Kidney (tissue), 13 donors: ENCODE measurements at regions not wholly inside any gene's neighbourhood (a gene's known extent, or its start where the extent isn't known, plus 50 kb on each side); places are given as distances from the start of the nearest gene placed in this dataset.

Source experiments
- DNase-seq, 5 donors: peaks; one replicate each; pipeline ENCODE4 v3.0.0-alpha.2; 2013 to 2020
- FAIRE-seq: peaks from 2 replicates; lab custom pipeline; 2012; peaks lifted over from hg19 to GRCh38; lab: Jason Lieb, UNC
- H3K27ac ChIP-seq, 2 donors: one replicate each; pipeline ENCODE4 v1.7.0; 2013; ENCODE audit warnings: low read depth in 2 of 2, low read length in 2 of 2, inconsistent platforms in 1 of 2
- H3K27me3 ChIP-seq: one replicate; pipeline ENCODE4 v1.7.1; 2013; ENCODE audit warnings: low read length, inconsistent platforms; ENCODE audit not compliant: control insufficient read depth, insufficient read depth
- H3K36me3 ChIP-seq, 3 donors: one replicate each; pipeline versions ENCODE4 v1.7.0 to v1.7.1; 2013; ENCODE audit warnings: low read length in 3 of 3, control low read depth in 1 of 3, inconsistent platforms in 1 of 3; ENCODE audit not compliant: insufficient read depth in 3 of 3, control insufficient read depth in 2 of 3
- H3K4me1 ChIP-seq, 3 donors: one replicate each; pipeline versions ENCODE4 v1.7.0 to v1.7.1; 2013; ENCODE audit warnings: low read length in 3 of 3, inconsistent platforms in 1 of 3, low read depth in 1 of 3; ENCODE audit not compliant: control insufficient read depth in 2 of 3, insufficient read depth in 2 of 3
- H3K4me3 ChIP-seq, 3 donors: one replicate each; pipeline versions ENCODE4 v1.7.0 to v1.8.1; 2013; ENCODE audit warnings: low read length in 3 of 3, control low read depth in 1 of 3, inconsistent platforms in 1 of 3
- H3K9ac ChIP-seq, 3 donors: one replicate each; pipeline versions ENCODE4 v1.7.0 to v1.7.1; 2013; ENCODE audit warnings: low read length in 3 of 3, control low read depth in 1 of 3, inconsistent platforms in 1 of 3
- H3K9me3 ChIP-seq, 3 donors: one replicate each; pipeline versions ENCODE4 v1.7.0 to v1.7.1; 2013; ENCODE audit warnings: low read length in 3 of 3, control low read depth in 1 of 3, inconsistent platforms in 1 of 3; ENCODE audit not compliant: control insufficient read depth in 2 of 3, insufficient read depth in 1 of 3
- CTCF ChIP-seq: IDR thresholded peaks from 3 replicates; pipeline ENCODE4 v1.5.1; 2012; ENCODE audit warnings: mild to moderate bottlenecking, moderate library complexity, borderline replicate concordance; ENCODE audit not compliant: insufficient read depth; ENCODE audit errors: extremely low read depth
- intact Hi-C: fragments of 100-400 bp; cut with DNase I; formaldehyde crosslinking; loops from one replicate; pipeline ENCODE4 v1.11.1; 2022
- donor health status: control.
- donor health status: control.
- donor health status: control.
- donor health status: control.
- donor health status: control.
- donor health status: DM: yes; HTN: yes; CAD: no.
- donor health status: Normal renal cell carcinoma (clear cell type).

DNA sequence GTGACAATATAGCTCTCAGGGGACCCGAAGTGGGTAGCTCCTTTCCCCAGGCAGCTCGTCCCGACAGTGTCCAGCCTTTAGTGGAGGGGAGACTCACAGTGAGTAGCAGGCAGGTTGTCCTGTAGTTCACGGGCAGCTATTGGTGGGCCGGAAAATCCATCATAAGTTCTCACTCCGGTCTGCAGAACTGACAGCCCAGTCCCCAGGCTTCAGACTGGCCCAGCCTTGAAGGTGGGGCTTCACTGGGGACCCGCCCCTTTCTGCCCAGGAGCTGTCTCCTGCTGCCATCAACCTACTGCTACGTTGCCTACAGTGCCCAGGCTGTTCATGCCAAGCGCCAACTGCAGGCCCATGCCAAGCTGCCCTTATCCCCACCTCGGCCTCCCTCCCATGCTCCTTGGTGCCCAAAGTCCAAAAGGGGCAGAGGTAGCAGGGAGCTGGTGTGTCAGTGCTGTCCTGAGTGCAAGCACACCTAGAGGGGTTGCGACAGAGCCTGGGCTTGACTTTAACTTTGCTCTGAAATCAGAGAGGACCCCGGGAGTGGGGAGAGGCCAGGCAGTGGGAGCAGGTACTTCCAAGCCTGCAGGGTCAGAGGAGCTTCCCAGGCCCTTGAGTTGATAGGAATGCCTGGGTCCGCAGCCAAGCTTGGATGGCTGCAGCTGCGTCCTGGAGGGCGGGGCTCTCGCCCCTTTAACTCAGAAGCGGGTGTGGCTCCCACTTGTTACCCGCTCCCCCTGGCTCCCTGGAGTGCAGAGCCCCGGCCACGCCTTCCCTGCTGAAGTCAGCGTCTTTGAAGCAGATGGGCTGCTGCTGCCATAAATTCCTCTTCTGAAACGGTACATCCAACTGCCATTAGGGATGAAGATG is 1144.3 kb upstream of the NCAM2 start:
- Histone ChIP-seq H3K27ac (no peak overlapping the region), H3K4me3 (no peak overlapping the region), H3K9ac (no peak overlapping the region), H3K9me3 (no peaks in the 10 kb centered on the region), H3K36me3 (no peaks in the 10 kb centered on the region), H3K4me1 (no peaks in the 10 kb centered on the region), H3K27me3 (no peaks in the 10 kb centered on the region)
- no peak for TF ChIP-seq CTCF
- DNase-seq (peak in 2 of 5 donors; percentile 26 to 45), FAIRE-seq (no peak)
- intact Hi-C loops = no loop called here

- Histone ChIP-seq H3K9me3 (no peaks in the 10 kb centered on the region), H3K9ac (no peak overlapping the region), H3K4me3 (no peak overlapping the region), H3K4me1 (no peaks in the 10 kb centered on the region), H3K27ac (no peak overlapping the region), H3K27me3 (no peaks in the 10 kb centered on the region), H3K36me3 (no peaks in the 10 kb centered on the region)
- FAIRE-seq = no peak
- no peak for TF ChIP-seq CTCF
- intact Hi-C loops = no loop called here
- DNase-seq = peak in 1 of 5 donors; percentile 48
Observed at GRCh38 chr21:19855522-19855921, 1142.7 kb upstream of the NCAM2 start.

- Histone ChIP-seq H3K4me3 (no peak overlapping the region), H3K27ac (no peak overlapping the region), H3K36me3 (no peaks in the 10 kb centered on the region), H3K9me3 (no peaks in the 10 kb centered on the region), H3K9ac (no peak overlapping the region), H3K4me1 (no peaks in the 10 kb centered on the region), H3K27me3 (no peaks in the 10 kb centered on the region)
- intact Hi-C loops = no loop called here
- no peak for TF ChIP-seq CTCF
- DNase-seq (no peak), FAIRE-seq (no peak)
Observed at GRCh38 chr21:19864476-19864875, 1133.7 kb upstream of the NCAM2 start.
